NCI-H510A (cell line): ENCODE measurements at regions not wholly inside any gene's neighbourhood (a gene's known extent, or its start where the extent isn't known, plus 50 kb on each side); places are given as distances from the start of the nearest gene placed in this dataset.
"Not testable (repeated sequence)": the region's sequence is repeated elsewhere in the genome, so short reads cannot be mapped to it uniquely, and the experiment has no call there.

Source experiments
- DNase-seq: peaks from one replicate; lab custom pipeline; 2025; lab: John Stamatoyannopoulos, UW

GRCh38 chr4:181119186-181119585 is 1124.0 kb upstream of the TENM3 start:
- DNase-seq = no peak

- no peak for DNase-seq
These were observed 1121.5 kb upstream of the TENM3 start for GRCh38 chr4:181121733-181122132.

GRCh38 chr4:181127171-181127570 is 1116.0 kb upstream of the TENM3 start:
- DNase-seq = no peak

GRCh38 chr4:181130317-181130716 is 1112.9 kb upstream of the TENM3 start:
- DNase-seq = not testable (repeated sequence)

GRCh38 chr4:181137351-181137750 is 1105.9 kb upstream of the TENM3 start:
- no peak for DNase-seq

- DNase-seq = no peak
These were observed 1105.1 kb upstream of the TENM3 start for GRCh38 chr4:181138116-181138515.

- no peak for DNase-seq
These were observed 1103.1 kb upstream of the TENM3 start for GRCh38 chr4:181140037-181140603.

- peak; percentile 12 for DNase-seq
These were observed 1099.8 kb upstream of the TENM3 start for GRCh38 chr4:181143250-181143854.

GRCh38 chr4:181146051-181146450 is 1097.2 kb upstream of the TENM3 start:
- DNase-seq = no peak

- DNase-seq = no peak
These were observed 1095.7 kb upstream of the TENM3 start for GRCh38 chr4:181147416-181147951.

- DNase-seq = no peak
These were observed 1094.7 kb upstream of the TENM3 start for GRCh38 chr4:181148470-181148869.

- peak; percentile 20 for DNase-seq
These were observed 1093.0 kb upstream of the TENM3 start for GRCh38 chr4:181150191-181150590.

- DNase-seq = no peak
These were observed 1091.3 kb upstream of the TENM3 start for GRCh38 chr4:181151856-181152255.

- no peak for DNase-seq
These were observed 1085.6 kb upstream of the TENM3 start for GRCh38 chr4:181157647-181158046.

- no peak for DNase-seq
These were observed 1084.2 kb upstream of the TENM3 start for GRCh38 chr4:181158971-181159370.

GRCh38 chr4:181161669-181162068 is 1081.5 kb upstream of the TENM3 start:
- no peak for DNase-seq

GRCh38 chr4:181162266-181162665 is 1080.9 kb upstream of the TENM3 start:
- no peak for DNase-seq

- no peak for DNase-seq
These were observed 1080.5 kb upstream of the TENM3 start for GRCh38 chr4:181162676-181163075.

GRCh38 chr4:181166742-181167399 is 1076.3 kb upstream of the TENM3 start:
- no peak for DNase-seq

GRCh38 chr4:181168011-181168805 is 1075.0 kb upstream of the TENM3 start:
- no peak for DNase-seq

- no peak for DNase-seq
These were observed 1070.2 kb upstream of the TENM3 start for GRCh38 chr4:181173046-181173445.

GRCh38 chr4:181176306-181176705 is 1066.9 kb upstream of the TENM3 start:
- DNase-seq = no peak

- DNase-seq = no peak
These were observed 1061.9 kb upstream of the TENM3 start for GRCh38 chr4:181181331-181181730.
